ENCODE measurements at regions not wholly inside any gene's neighbourhood (a gene's known extent, or its start where the extent isn't known, plus 50 kb on each side); places are given as distances from the start of the nearest gene placed in this dataset.

- Histone ChIP-seq H3K9me3 (no peaks in the 10 kb centered on the region), H3K4me1 (no peaks in the 10 kb centered on the region), H3K36me3 (ENCODE audit: control insufficient read depth, insufficient read depth, low read length) (no peaks in the 10 kb centered on the region), H3K27me3 (replicated peaks; ENCODE audit: control insufficient read depth, insufficient read depth, low read length) (no peaks in the 10 kb centered on the region), H3K4me3 (ENCODE audit: low read depth, low read length) (no peak overlapping the region)
- DNase-seq = no peak
- intact Hi-C loops (cut with micrococcal nuclease; ENCODE audit: unreplicated experiment) = no loop called here
- H3K9me3 Mint-ChIP-seq (ENCODE audit: unreplicated experiment) = no peaks in the 10 kb centered on the region
- no peaks in the 10 kb centered on the region for H3K4me1 Mint-ChIP-seq (ENCODE audit: low read depth, unreplicated experiment)
- no peak for TF ChIP-seq CTCF (IDR thresholded peaks at IDR 0.05; ENCODE audit: insufficient read depth in 1 of 2, low read depth in 1 of 2, low read length in 1 of 2, severe bottlenecking in 1 of 2, unreplicated experiment in 1 of 2)
- CTCF ChIA-PET = no interaction called here
- H3K4me3 Mint-ChIP-seq (ENCODE audit: unreplicated experiment) = no peak overlapping the region
- H3K27ac Mint-ChIP-seq (ENCODE audit: unreplicated experiment) = no peak overlapping the region
- H3K36me3 Mint-ChIP-seq (ENCODE audit: insufficient read depth, unreplicated experiment) = no peaks in the 10 kb centered on the region
- POLR2A ChIA-PET = no interaction called here
- BruUV-seq (replicated peaks) = no TSS peak
- H3K27me3 Mint-ChIP-seq (ENCODE audit: insufficient read depth, unreplicated experiment) = no peaks in the 10 kb centered on the region
Observed at GRCh38 chr2:172219201-172219600, 116.5 kb upstream of the DLX2 start.

DNA sequence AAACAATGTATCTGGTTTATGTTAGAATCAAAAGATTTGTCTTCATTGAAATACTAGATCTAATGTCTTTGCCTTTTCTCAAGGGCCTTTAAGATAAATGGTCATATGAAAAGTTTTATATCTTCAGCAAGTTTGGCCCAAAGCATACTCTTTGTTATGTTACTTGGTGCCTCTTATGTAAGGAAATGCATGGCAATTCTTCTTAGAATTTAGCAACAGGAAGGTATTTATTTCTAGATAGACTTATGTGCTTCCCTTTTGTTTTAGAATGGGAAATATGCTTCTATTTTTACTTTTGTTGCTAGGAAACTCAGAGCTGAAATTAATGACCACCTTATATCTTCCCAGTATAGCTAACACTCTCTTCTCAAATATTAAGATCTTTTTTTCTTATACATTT, 117.4 kb upstream of the DLX2 start:
- intact Hi-C loops (cut with micrococcal nuclease; ENCODE audit: unreplicated experiment) = no loop called here
- Histone ChIP-seq H3K4me1 (no peaks in the 10 kb centered on the region), H3K4me3 (ENCODE audit: low read depth, low read length) (no peak overlapping the region), H3K9me3 (no peaks in the 10 kb centered on the region), H3K36me3 (ENCODE audit: control insufficient read depth, insufficient read depth, low read length) (no peaks in the 10 kb centered on the region), H3K27me3 (replicated peaks; ENCODE audit: control insufficient read depth, insufficient read depth, low read length) (no peaks in the 10 kb centered on the region)
- CTCF ChIA-PET = interaction anchor here (1.1 kb wide), 1 partner anchor 144 kb away, joined by 3 read pairs; no protein-coding TSS in a partner anchor
- Mint-ChIP-seq H3K4me3 (ENCODE audit: unreplicated experiment) (no peak overlapping the region), H3K4me1 (ENCODE audit: low read depth, unreplicated experiment) (no peaks in the 10 kb centered on the region), H3K36me3 (ENCODE audit: insufficient read depth, unreplicated experiment) (no peaks in the 10 kb centered on the region), H3K27ac (ENCODE audit: unreplicated experiment) (no peak overlapping the region), H3K27me3 (ENCODE audit: insufficient read depth, unreplicated experiment) (no peaks in the 10 kb centered on the region), H3K9me3 (ENCODE audit: unreplicated experiment) (no peaks in the 10 kb centered on the region)
- TF ChIP-seq CTCF (IDR thresholded peaks at IDR 0.05; ENCODE audit: insufficient read depth in 1 of 2, low read depth in 1 of 2, low read length in 1 of 2, severe bottlenecking in 1 of 2, unreplicated experiment in 1 of 2) = no peak
- POLR2A ChIA-PET = no interaction called here
- no TSS peak for BruUV-seq (replicated peaks)
- no peak for DNase-seq

DNA sequence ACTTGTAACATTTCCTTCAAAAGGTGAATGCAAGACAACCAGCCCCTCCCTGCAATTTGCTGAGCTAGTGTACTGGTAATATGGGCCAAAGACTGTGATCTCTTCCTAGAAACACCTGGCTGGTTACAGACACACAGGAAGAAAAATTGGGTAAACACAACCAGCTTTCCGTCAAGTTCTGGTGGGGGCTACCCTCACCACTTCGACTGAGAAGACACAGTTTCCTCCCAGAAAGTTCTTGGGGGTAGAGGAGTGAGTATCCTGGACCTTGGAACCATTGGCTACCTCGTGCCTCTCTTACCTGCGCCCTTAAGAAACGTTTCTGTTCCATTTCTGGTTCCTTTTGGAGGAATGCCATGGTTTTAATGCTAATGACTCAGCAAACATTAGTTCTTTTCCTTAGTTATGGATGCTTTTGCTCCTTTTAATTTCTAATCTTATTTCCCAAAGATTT, 120.9 kb upstream of the DLX2 start:
- H3K27me3 ChIP-seq (replicated peaks; ENCODE audit: control insufficient read depth, insufficient read depth, low read length) = no peaks in the 10 kb centered on the region
- ChIA-PET POLR2A (no interaction called here), CTCF (no interaction called here)
- no peak for DNase-seq
- no peak overlapping the region for H3K4me3 ChIP-seq (ENCODE audit: low read depth, low read length)
- Mint-ChIP-seq H3K9me3 (ENCODE audit: unreplicated experiment) (no peaks in the 10 kb centered on the region), H3K4me3 (ENCODE audit: unreplicated experiment) (no peak overlapping the region), H3K27me3 (ENCODE audit: insufficient read depth, unreplicated experiment) (no peaks in the 10 kb centered on the region), H3K36me3 (ENCODE audit: insufficient read depth, unreplicated experiment) (no peaks in the 10 kb centered on the region), H3K4me1 (ENCODE audit: low read depth, unreplicated experiment) (no peaks in the 10 kb centered on the region), H3K27ac (ENCODE audit: unreplicated experiment) (no peak overlapping the region)
- no peaks in the 10 kb centered on the region for H3K36me3 ChIP-seq (ENCODE audit: control insufficient read depth, insufficient read depth, low read length)
- no peaks in the 10 kb centered on the region for H3K9me3 ChIP-seq
- intact Hi-C loops (cut with micrococcal nuclease; ENCODE audit: unreplicated experiment) = no loop called here
- no TSS peak for BruUV-seq (replicated peaks)
- peaks cover 6% of the 10 kb centered on the region; the same call in 1 of the 2 replicates for H3K4me1 ChIP-seq
- no peak for TF ChIP-seq CTCF (IDR thresholded peaks at IDR 0.05; ENCODE audit: insufficient read depth in 1 of 2, low read depth in 1 of 2, low read length in 1 of 2, severe bottlenecking in 1 of 2, unreplicated experiment in 1 of 2)
